Panc1 (cell line): ENCODE measurements at regions not wholly inside any gene's neighbourhood (a gene's known extent, or its start where the extent isn't known, plus 50 kb on each side); places are given as distances from the start of the nearest gene placed in this dataset.

Experiments
- CTCF ChIP-seq: fragments of 450-650 bp; IDR thresholded peaks from 2 replicates; pipeline ENCODE4 v1.5.1; 2017; ENCODE audit warnings: mild to moderate bottlenecking
- POLR2AphosphoS5 ChIP-seq: IDR thresholded peaks from 2 replicates; pipeline ENCODE4 v1.6.1; 2012; ENCODE audit warnings: mild to moderate bottlenecking, low read depth, low read length, moderate library complexity
- SIN3A ChIP-seq: IDR thresholded peaks from 2 replicates; pipeline ENCODE4 v1.6.1; 2012; ENCODE audit warnings: low read depth, mild to moderate bottlenecking, low read length, moderate library complexity, borderline replicate concordance; ENCODE audit not compliant: insufficient read depth

GRCh38 chr2:234722176-234722575, 225.3 kb upstream of the ARL4C start:
- TF ChIP-seq CTCF (no peak), POLR2AphosphoS5 (no peak), SIN3A (no peak)
